Panc1 (cell line): ENCODE measurements at regions not wholly inside any gene's neighbourhood (a gene's known extent, or its start where the extent isn't known, plus 50 kb on each side); places are given as distances from the start of the nearest gene placed in this dataset.

ENCODE experiments used
- ATAC-seq: fragments of 200-7000 bp; cut with Tn5 transposase; 2 replicates; pipeline ENCODE4 v1.9.1; 2020; ENCODE audit warnings: mild to moderate bottlenecking, moderate library complexity
- BruUV-seq: library from RNA; stranded (reverse); fragments of 400-500 nt; replicated peaks from 2 replicates; lab custom pipeline; 2021; lab: Mats Ljungman, UMichigan
- CTCF ChIA-PET: fragments of 300-600 bp; sonication (Branson Sonifier 250); formaldehyde crosslinking; loops from one replicate; lab custom pipeline; 2022; ENCODE audit warnings: antibody characterized with exemption; lab: Charles Lee
- POLR2A ChIA-PET: fragments of 300-600 bp; sonication (Branson Sonifier 250); formaldehyde crosslinking; loops from one replicate; lab custom pipeline; 2022; ENCODE audit warnings: antibody characterized with exemption; lab: Charles Lee
- DNase-seq: peaks from one replicate; pipeline ENCODE4 v3.0.0-alpha.2; 2010; ENCODE audit warnings: low read depth, low spot score
- H3K27ac ChIP-seq: 2 replicates; pipeline ENCODE4 v1.5.1; 2011; ENCODE audit warnings: mild to moderate bottlenecking, low read length, inconsistent platforms
- H3K27me3 ChIP-seq: fragments of 200-500 bp; sonication (Bioruptor generic); 2 replicates; pipeline ENCODE4 v1.6.0; 2014; ENCODE audit warnings: low read length, inconsistent platforms; ENCODE audit not compliant: control insufficient read depth, insufficient read depth
- H3K36me3 ChIP-seq: fragments of 200-500 bp; sonication (Bioruptor generic); 2 replicates; pipeline ENCODE4 v1.5.1; 2014; ENCODE audit warnings: inconsistent platforms, mild to moderate bottlenecking, low read length, moderate library complexity; ENCODE audit not compliant: control insufficient read depth, insufficient read depth
- H3K4me1 ChIP-seq: 2 replicates; pipeline ENCODE4 v1.5.1; 2011; ENCODE audit warnings: inconsistent platforms, mild to moderate bottlenecking, low read length, moderate library complexity; ENCODE audit not compliant: control insufficient read depth, insufficient read depth
- H3K4me3 ChIP-seq, 2 experiments: 2 replicates each; pipeline ENCODE4 v1.5.1; 2011 to 2012; ENCODE audit warnings: low read depth in 2 of 2, low read length in 2 of 2, mild to moderate bottlenecking in 2 of 2, inconsistent platforms in 1 of 2, moderate library complexity in 1 of 2
- H3K9me3 ChIP-seq: fragments of 200-500 bp; sonication (Bioruptor generic); 2 replicates; pipeline ENCODE4 v1.5.1; 2014; ENCODE audit warnings: low read depth, mild to moderate bottlenecking, inconsistent platforms, low read length, moderate library complexity; ENCODE audit not compliant: control insufficient read depth, insufficient read depth
- CTCF ChIP-seq: fragments of 450-650 bp; IDR thresholded peaks from 2 replicates; pipeline ENCODE4 v1.5.1; 2017; ENCODE audit warnings: mild to moderate bottlenecking
- POLR2AphosphoS5 ChIP-seq: IDR thresholded peaks from 2 replicates; pipeline ENCODE4 v1.6.1; 2012; ENCODE audit warnings: mild to moderate bottlenecking, low read depth, low read length, moderate library complexity
- REST ChIP-seq, 2 experiments: IDR thresholded peaks; 2 replicates each; pipeline ENCODE4 v1.6.1; 2011 to 2012; ENCODE audit warnings: low read depth in 2 of 2, control low read depth in 1 of 2, low read length in 1 of 2, mild to moderate bottlenecking in 1 of 2, moderate library complexity in 1 of 2; ENCODE audit not compliant: insufficient read depth in 1 of 2
- SIN3A ChIP-seq: IDR thresholded peaks from 2 replicates; pipeline ENCODE4 v1.6.1; 2012; ENCODE audit warnings: low read depth, mild to moderate bottlenecking, low read length, moderate library complexity, borderline replicate concordance; ENCODE audit not compliant: insufficient read depth
- TCF7L2 ChIP-seq: IDR thresholded peaks from 2 replicates; pipeline ENCODE4 v1.6.1; 2011; ENCODE audit warnings: mild to moderate bottlenecking, low read depth, low read length, inconsistent platforms
- in situ Hi-C: cut with HindIII; loops from 2 replicates; pipeline ENCODE4 v1.10.0; 2016; ENCODE audit warnings: low sequenced_read_pairs, low pct_unique_long_range_greater_than_20kb
- intact Hi-C: fragments of 100-400 bp; cut with micrococcal nuclease; formaldehyde crosslinking; loops from one replicate; pipeline ENCODE4 v1.10.0; 2022; ENCODE audit not compliant: unreplicated experiment

- ATAC-seq (no peak), DNase-seq (no peak)
- no TSS peak for BruUV-seq
- Histone ChIP-seq H3K4me3 (no peak overlapping the region), H3K4me1 (no peaks in the 10 kb centered on the region), H3K36me3 (no peaks in the 10 kb centered on the region), H3K27me3 (no peaks in the 10 kb centered on the region), H3K27ac (no peak overlapping the region), H3K9me3 (no peaks in the 10 kb centered on the region)
- intact Hi-C loops (no loop called here), in situ Hi-C loops (no loop called here)
- TF ChIP-seq CTCF (no peak), TCF7L2 (no peak), POLR2AphosphoS5 (no peak), SIN3A (no peak), REST (IDR thresholded peaks at IDR 0.05; ENCODE audit: insufficient read depth in 1 of 2, low read depth in 2 of 2, low read length in 1 of 2) (no peak)
- ChIA-PET CTCF (no interaction called here), POLR2A (interaction anchor here (0.7 kb wide), 1 partner anchor 20 kb away, joined by 3 read pairs; no protein-coding TSS in a partner anchor)
Observed at GRCh38 chr2:234812851-234813250, 139.0 kb upstream of the SH3BP4 start.

- BruUV-seq, result no TSS peak
- DNase-seq (no peak), ATAC-seq (no peak)
- no peaks in the 10 kb centered on the region for H3K4me1 ChIP-seq
- H3K27me3 ChIP-seq, result no peaks in the 10 kb centered on the region
- no peak overlapping the region for H3K27ac ChIP-seq
- no peaks in the 10 kb centered on the region for H3K9me3 ChIP-seq
- in situ Hi-C loops (no loop called here), intact Hi-C loops (no loop called here)
- ChIA-PET CTCF (no interaction called here), POLR2A (no interaction called here)
- no peaks in the 10 kb centered on the region for H3K36me3 ChIP-seq
- no peak overlapping the region for H3K4me3 ChIP-seq
- TF ChIP-seq REST (IDR thresholded peaks at IDR 0.05; ENCODE audit: insufficient read depth in 1 of 2, low read depth in 2 of 2, low read length in 1 of 2) (no peak), POLR2AphosphoS5 (no peak), TCF7L2 (no peak), CTCF (no peak), SIN3A (no peak)
Observed at GRCh38 chr2:234808907-234809306, 142.9 kb upstream of the SH3BP4 start.
